GM23248 (cell line): ENCODE measurements at regions not wholly inside any gene's neighbourhood (a gene's known extent, or its start where the extent isn't known, plus 50 kb on each side); places are given as distances from the start of the nearest gene placed in this dataset.

Experiments used
- EZH2 ChIP-seq: fragments of 200-600 bp; sonication (generic); IDR thresholded peaks from 2 replicates; pipeline ENCODE4 v1.6.1; 2018; ENCODE audit warnings: antibody characterized with exemption, mild to moderate bottlenecking; ENCODE audit not compliant: insufficient read depth, poor library complexity, severe bottlenecking
- EZH2phosphoT487 ChIP-seq: fragments of 200-600 bp; sonication (generic); IDR thresholded peaks from 2 replicates; pipeline ENCODE4 v1.6.1; 2018; ENCODE audit warnings: antibody characterized with exemption, moderate library complexity, mild to moderate bottlenecking, low read depth; ENCODE audit not compliant: insufficient read depth

DNA sequence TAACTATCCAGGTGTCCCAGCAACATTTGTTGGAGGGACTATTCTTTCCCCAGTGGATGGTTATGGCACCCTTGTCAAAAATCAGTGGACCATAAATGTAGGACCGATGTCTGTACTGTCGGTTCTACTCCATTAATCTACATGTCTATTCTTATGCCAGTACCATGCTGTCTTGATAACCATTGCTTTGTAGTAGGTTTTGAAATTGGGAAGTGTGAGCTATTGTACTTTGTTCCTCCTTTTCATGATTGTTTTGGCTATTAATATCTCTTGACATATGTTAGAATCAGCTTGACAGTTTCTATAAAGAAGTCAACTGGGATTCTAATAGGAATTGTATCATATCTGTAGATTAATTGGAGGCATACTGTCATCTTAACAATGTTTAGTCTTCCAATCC lies 112.7 kb downstream of the HNRNPD start:
- TF ChIP-seq EZH2: no peak
- no peak for TF ChIP-seq EZH2phosphoT487
